ENCODE measurements at regions not wholly inside any gene's neighbourhood (a gene's known extent, or its start where the extent isn't known, plus 50 kb on each side); places are given as distances from the start of the nearest gene placed in this dataset.

DNA sequence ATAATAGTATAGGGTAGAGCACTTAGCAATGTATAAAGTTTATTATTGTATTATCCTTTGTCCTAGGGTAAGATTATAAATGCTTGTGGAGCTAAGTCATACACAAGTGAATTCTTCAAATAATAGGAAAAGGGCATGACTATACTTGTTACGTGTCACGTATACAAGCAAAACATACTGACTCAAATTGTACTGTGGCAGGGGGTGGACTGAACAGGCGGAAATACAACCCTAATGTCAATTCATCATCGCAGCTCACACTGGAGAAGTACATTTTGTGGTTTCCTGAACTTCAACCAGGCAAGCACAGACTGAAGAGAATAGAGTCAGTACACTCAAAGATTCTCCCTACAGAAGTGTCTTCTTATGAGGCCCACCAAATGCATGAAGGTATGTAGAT, 201.0 kb downstream of the MBD2 start:
- peaks cover 1% of the 10 kb centered on the region for H3K27me3 Mint-ChIP-seq
- ATAC-seq (ENCODE audit: low read depth) (no peak), DNase-seq (no peak)
- ChIA-PET POLR2A (no interaction called here), CTCF (no interaction called here)
- intact Hi-C loops (cut with micrococcal nuclease) = no loop called here
- no peaks in the 10 kb centered on the region for H3K4me1 Mint-ChIP-seq
- no peaks in the 10 kb centered on the region for H3K9me3 Mint-ChIP-seq
- no peak overlapping the region for H3K27ac Mint-ChIP-seq
- no peaks in the 10 kb centered on the region for H3K36me3 Mint-ChIP-seq (ENCODE audit: low read depth)
- TF ChIP-seq, protein P1, sequence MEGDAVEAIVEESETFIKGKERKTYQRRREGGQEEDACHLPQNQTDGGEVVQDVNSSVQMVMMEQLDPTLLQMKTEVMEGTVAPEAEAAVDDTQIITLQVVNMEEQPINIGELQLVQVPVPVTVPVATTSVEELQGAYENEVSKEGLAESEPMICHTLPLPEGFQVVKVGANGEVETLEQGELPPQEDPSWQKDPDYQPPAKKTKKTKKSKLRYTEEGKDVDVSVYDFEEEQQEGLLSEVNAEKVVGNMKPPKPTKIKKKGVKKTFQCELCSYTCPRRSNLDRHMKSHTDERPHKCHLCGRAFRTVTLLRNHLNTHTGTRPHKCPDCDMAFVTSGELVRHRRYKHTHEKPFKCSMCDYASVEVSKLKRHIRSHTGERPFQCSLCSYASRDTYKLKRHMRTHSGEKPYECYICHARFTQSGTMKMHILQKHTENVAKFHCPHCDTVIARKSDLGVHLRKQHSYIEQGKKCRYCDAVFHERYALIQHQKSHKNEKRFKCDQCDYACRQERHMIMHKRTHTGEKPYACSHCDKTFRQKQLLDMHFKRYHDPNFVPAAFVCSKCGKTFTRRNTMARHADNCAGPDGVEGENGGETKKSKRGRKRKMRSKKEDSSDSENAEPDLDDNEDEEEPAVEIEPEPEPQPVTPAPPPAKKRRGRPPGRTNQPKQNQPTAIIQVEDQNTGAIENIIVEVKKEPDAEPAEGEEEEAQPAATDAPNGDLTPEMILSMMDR (IDR thresholded peaks at IDR 0.05) = no peak
- H3K4me3 Mint-ChIP-seq = no peak overlapping the region

- Mint-ChIP-seq H3K4me1 (no peaks in the 10 kb centered on the region), H3K27me3 (peaks cover 3% of the 10 kb centered on the region), H3K4me3 (no peak overlapping the region), H3K27ac (no peak overlapping the region), H3K36me3 (ENCODE audit: low read depth) (no peaks in the 10 kb centered on the region), H3K9me3 (no peaks in the 10 kb centered on the region)
- ATAC-seq (ENCODE audit: low read depth) = no peak
- ChIA-PET POLR2A (no interaction called here), CTCF (no interaction called here)
- intact Hi-C loops (cut with micrococcal nuclease) = no loop called here
- TF ChIP-seq, protein P1 (IDR thresholded peaks at IDR 0.05) = no peak
- no peak for DNase-seq
These were observed 203.5 kb downstream of the MBD2 start for GRCh38 chr18:54020966-54021365.

GRCh38 chr18:54020156-54020745, 204.2 kb downstream of the MBD2 start:
- H3K4me1 Mint-ChIP-seq = no peaks in the 10 kb centered on the region
- H3K27ac Mint-ChIP-seq = no peak overlapping the region
- no peak for ATAC-seq (ENCODE audit: low read depth)
- DNase-seq = no peak
- H3K36me3 Mint-ChIP-seq (ENCODE audit: low read depth) = no peaks in the 10 kb centered on the region
- no peak overlapping the region for H3K4me3 Mint-ChIP-seq
- POLR2A ChIA-PET = no interaction called here
- H3K27me3 Mint-ChIP-seq = peaks cover 3% of the 10 kb centered on the region
- intact Hi-C loops (cut with micrococcal nuclease) = no loop called here
- TF ChIP-seq, protein P1 (IDR thresholded peaks at IDR 0.05) = no peak
- CTCF ChIA-PET = no interaction called here
- no peaks in the 10 kb centered on the region for H3K9me3 Mint-ChIP-seq

GRCh38 chr18:54019641-54020040, 204.8 kb downstream of the MBD2 start:
- DNase-seq (no peak), ATAC-seq (ENCODE audit: low read depth) (no peak)
- H3K36me3 Mint-ChIP-seq (ENCODE audit: low read depth) = no peaks in the 10 kb centered on the region
- H3K27ac Mint-ChIP-seq = no peak overlapping the region
- H3K9me3 Mint-ChIP-seq = no peaks in the 10 kb centered on the region
- no peaks in the 10 kb centered on the region for H3K4me1 Mint-ChIP-seq
- no peak overlapping the region for H3K4me3 Mint-ChIP-seq
- POLR2A ChIA-PET = no interaction called here
- intact Hi-C loops (cut with micrococcal nuclease) = no loop called here
- peaks cover 3% of the 10 kb centered on the region for H3K27me3 Mint-ChIP-seq
- CTCF ChIA-PET = no interaction called here
- TF ChIP-seq, protein P1 (IDR thresholded peaks at IDR 0.05) = no peak

DNA sequence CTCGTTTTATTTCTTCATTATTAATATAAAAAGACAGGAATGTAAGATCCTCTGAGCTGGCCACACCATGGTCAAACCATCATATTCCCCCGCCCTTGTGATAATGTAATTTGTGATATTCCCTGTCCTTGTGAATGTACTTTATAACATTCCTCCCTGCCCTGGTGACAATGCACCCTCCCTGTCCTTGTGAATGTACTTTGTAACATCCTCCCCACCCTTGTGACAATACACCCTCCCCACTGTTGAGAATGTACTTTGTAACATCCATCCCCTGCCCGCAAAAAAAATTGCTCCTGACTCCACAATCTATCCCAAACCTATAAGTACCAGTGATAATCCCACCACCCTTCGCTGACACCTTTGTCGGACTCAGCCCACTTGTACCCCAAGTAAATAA, 211.0 kb downstream of the MBD2 start:
- POLR2A ChIA-PET = no interaction called here

More for the DNA sequence above, 211.0 kb downstream of the MBD2 start:
- no peak for ATAC-seq (ENCODE audit: low read depth)
- no peaks in the 10 kb centered on the region for H3K4me1 Mint-ChIP-seq
- H3K36me3 Mint-ChIP-seq (ENCODE audit: low read depth) = no peaks in the 10 kb centered on the region
- no peak overlapping the region for H3K4me3 Mint-ChIP-seq
- intact Hi-C loops (cut with micrococcal nuclease) = no loop called here
- peaks cover 3% of the 10 kb centered on the region for H3K27me3 Mint-ChIP-seq
- H3K9me3 Mint-ChIP-seq = no peaks in the 10 kb centered on the region
- no peak overlapping the region for H3K27ac Mint-ChIP-seq
- CTCF ChIA-PET = no interaction called here
- DNase-seq = no peak
- TF ChIP-seq, protein P1 (IDR thresholded peaks at IDR 0.05) = no peak

Data from activated B cell treated with CpG ODN at 0.5 μM for 24 hours (primary cell).